Gastrocnemius medialis (tissue), 4 donors: ENCODE measurements at regions not wholly inside any gene's neighbourhood (a gene's known extent, or its start where the extent isn't known, plus 50 kb on each side); places are given as distances from the start of the nearest gene placed in this dataset.

Experiments
- ATAC-seq, 2 donors: fragments of 150-250 bp; one replicate each; pipeline ENCODE4 v1.9.1; 2016
- DNase-seq, 2 donors: peaks; one replicate each; pipeline ENCODE4 v3.0.0-alpha.2; 2019
- H3K27ac ChIP-seq, 4 donors: fragments of 200-600 bp; sonication (generic); 1 replicate in 1 of 4; 2 replicates in 3 of 4; pipeline ENCODE4 v1.5.1; 2016 to 2018; ENCODE audit warnings: mild to moderate bottlenecking in 2 of 4, moderate library complexity in 1 of 4
- H3K27me3 ChIP-seq, 3 donors: fragments of 200-600 bp; sonication (generic) in 2 of 3; 1 replicate in 1 of 3; 2 replicates in 2 of 3; pipeline versions ENCODE4 v1.5.1 to v1.6.0; 2016 to 2019; ENCODE audit warnings: mild to moderate bottlenecking in 1 of 3, moderate library complexity in 1 of 3
- H3K36me3 ChIP-seq, 2 donors: fragments of 200-600 bp; sonication (generic) in 1 of 2; one replicate each; pipeline ENCODE4 v1.5.1; 2017 to 2018
- H3K4me1 ChIP-seq, 2 donors: fragments of 200-600 bp; sonication (generic) in 1 of 2; one replicate each; pipeline ENCODE4 v1.5.1; 2016 to 2017; ENCODE audit warnings: mild to moderate bottlenecking in 2 of 2
- H3K4me3 ChIP-seq, 4 donors: fragments of 200-600 bp; sonication (generic) in 3 of 4; 1 replicate in 1 of 4; 2 replicates in 3 of 4; pipeline ENCODE4 v1.5.1; 2016 to 2019; ENCODE audit warnings: mild to moderate bottlenecking in 2 of 4
- H3K9me3 ChIP-seq, 3 donors: fragments of 200-600 bp; sonication (generic) in 2 of 3; 1 replicate in 1 of 3; 2 replicates in 2 of 3; pipeline ENCODE4 v1.5.1; 2016 to 2019
- CTCF ChIP-seq, 5 experiments: fragments of 450-650 bp in 3 of 5; fragments of 200-600 bp in 2 of 5; sonication (generic) in 2 of 5; IDR thresholded peaks in 4 of 5; conservative IDR thresholded peaks in 1 of 5; 1 replicate in 4 of 5; 2 replicates in 1 of 5; pipeline ENCODE4 v1.5.1; 2016 to 2019; ENCODE audit warnings: antibody characterized with exemption in 5 of 5, mild to moderate bottlenecking in 3 of 5, moderate library complexity in 3 of 5
- POLR2A ChIP-seq, 2 donors: fragments of 450-650 bp; IDR thresholded peaks; one replicate each; pipeline ENCODE4 v1.6.1; 2017; ENCODE audit warnings: antibody characterized with exemption in 2 of 2, mild to moderate bottlenecking in 2 of 2, moderate library complexity in 2 of 2
- in situ Hi-C, 4 donors: fragments of 200-750 bp; cut with MboI; loops; one replicate each; pipeline versions ENCODE4 v1.15.0 to v1.8.0; 2017; ENCODE audit warnings: low sequenced_read_pairs in 4 of 4
- intact Hi-C: fragments of 100-400 bp; cut with DNase I; formaldehyde crosslinking; loops from one replicate; pipeline ENCODE4 v1.15.1; 2023; ENCODE audit warnings: low total_unique reads

GRCh38 chr4:81346719-81347118 lies 125.0 kb downstream of the RASGEF1B start:
- no peak for DNase-seq
- Histone ChIP-seq H3K4me3 (no peak overlapping the region), H3K9me3 (no peaks in the 10 kb centered on the region), H3K36me3 (no peaks in the 10 kb centered on the region), H3K27me3 (no peaks in the 10 kb centered on the region), H3K4me1 (no peaks in the 10 kb centered on the region), H3K27ac (no peak overlapping the region)
- intact Hi-C loops (no loop called here), in situ Hi-C loops (no loop called here)
- ATAC-seq = no peak
- no peak for TF ChIP-seq POLR2A (IDR thresholded peaks at IDR 0.05)

DNA sequence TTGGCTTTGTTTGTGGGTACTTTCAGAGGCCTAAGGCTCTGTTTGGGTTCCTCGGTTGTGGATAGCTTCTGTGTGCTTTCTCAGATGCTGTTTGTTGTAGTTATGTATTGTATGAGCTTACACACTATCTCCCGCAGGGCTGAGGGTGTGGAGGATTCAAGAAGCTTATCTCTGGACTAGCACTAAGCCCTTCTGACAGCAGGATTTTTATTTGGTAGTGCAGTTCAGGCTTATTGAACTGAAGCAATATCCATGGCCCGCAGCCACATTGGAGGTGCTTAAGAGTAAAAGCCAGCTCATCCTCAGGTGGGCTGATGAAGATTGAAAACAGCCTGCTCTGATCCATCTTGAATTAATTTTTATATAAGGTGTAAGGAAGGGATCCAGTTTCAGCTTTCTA lies 128.2 kb downstream of the RASGEF1B start:
- intact Hi-C loops = no loop called here
- Histone ChIP-seq H3K4me3 (no peak overlapping the region), H3K4me1 (no peaks in the 10 kb centered on the region), H3K27ac (no peak overlapping the region), H3K27me3 (no peaks in the 10 kb centered on the region), H3K36me3 (no peaks in the 10 kb centered on the region), H3K9me3 (no peaks in the 10 kb centered on the region)
- DNase-seq = no peak
- TF ChIP-seq CTCF (IDR thresholded peaks at IDR 0.05 in 4 of 5, conservative IDR thresholded peaks at IDR 0.05 in 1 of 5) (no peak), POLR2A (IDR thresholded peaks at IDR 0.05) (no peak)
- in situ Hi-C loops = no loop called here
- no peak for ATAC-seq

DNA sequence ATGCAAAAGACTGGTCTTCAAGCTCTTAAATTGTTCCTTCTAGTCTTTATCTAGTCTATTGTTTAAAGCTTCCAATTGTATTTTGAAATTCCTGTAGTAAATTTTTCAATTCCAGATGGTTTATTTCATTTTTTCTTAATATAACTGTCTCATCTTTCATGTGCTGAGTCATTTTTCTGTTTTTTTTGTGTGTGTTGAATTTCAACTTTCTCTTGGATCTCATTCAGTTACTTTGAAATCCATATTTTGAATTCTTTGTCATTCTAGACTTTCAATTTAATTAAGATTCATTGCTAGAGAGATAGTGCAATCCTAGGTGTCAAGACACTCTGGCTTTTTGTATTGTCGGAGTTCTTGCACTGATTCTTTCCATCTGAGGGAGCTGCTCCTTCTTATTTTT lies 128.0 kb upstream of the PRKG2 start:
- in situ Hi-C loops (no loop called here), intact Hi-C loops (no loop called here)
- H3K9me3 ChIP-seq = no peaks in the 10 kb centered on the region
- H3K4me1 ChIP-seq = no peaks in the 10 kb centered on the region
- H3K36me3 ChIP-seq = no peaks in the 10 kb centered on the region
- H3K27ac ChIP-seq = no peak overlapping the region
- H3K4me3 ChIP-seq = no peak overlapping the region
- no peak for TF ChIP-seq POLR2A (IDR thresholded peaks at IDR 0.05)
- no peak for TF ChIP-seq CTCF (IDR thresholded peaks at IDR 0.05 in 4 of 5, conservative IDR thresholded peaks at IDR 0.05 in 1 of 5)
- no peak for ATAC-seq
- no peak for DNase-seq
- H3K27me3 ChIP-seq = no peaks in the 10 kb centered on the region

DNA sequence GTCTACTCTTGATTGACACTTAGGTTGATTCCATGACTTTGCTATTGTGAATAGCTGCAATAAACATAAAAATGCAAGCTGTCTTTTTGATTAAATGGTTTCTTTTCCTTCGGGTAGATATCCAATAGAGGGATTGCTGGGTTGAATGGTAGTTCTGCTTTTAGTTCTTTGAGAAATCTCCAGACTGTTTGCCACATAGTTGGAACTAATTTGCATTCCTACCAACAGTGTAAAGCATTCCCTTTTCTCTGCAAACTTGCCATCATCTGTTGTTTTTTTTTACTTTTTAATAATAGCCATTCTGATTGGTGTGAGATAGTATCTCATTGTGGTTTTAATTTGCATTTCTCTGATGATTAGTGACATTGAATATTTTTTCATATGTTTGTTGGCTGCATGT lies 122.2 kb upstream of the PRKG2 start:
- Histone ChIP-seq H3K27ac (no peak overlapping the region), H3K27me3 (no peaks in the 10 kb centered on the region), H3K9me3 (no peaks in the 10 kb centered on the region), H3K4me1 (no peaks in the 10 kb centered on the region), H3K36me3 (no peaks in the 10 kb centered on the region), H3K4me3 (no peak overlapping the region)
- ATAC-seq = no peak
- in situ Hi-C loops (no loop called here), intact Hi-C loops (no loop called here)
- TF ChIP-seq CTCF (IDR thresholded peaks at IDR 0.05 in 4 of 5, conservative IDR thresholded peaks at IDR 0.05 in 1 of 5) (no peak), POLR2A (IDR thresholded peaks at IDR 0.05) (no peak)
- no peak for DNase-seq

- ATAC-seq = no peak
- no peaks in the 10 kb centered on the region for H3K27me3 ChIP-seq
- TF ChIP-seq CTCF (IDR thresholded peaks at IDR 0.05 in 4 of 5, conservative IDR thresholded peaks at IDR 0.05 in 1 of 5) (no peak), POLR2A (IDR thresholded peaks at IDR 0.05) (no peak)
- no peaks in the 10 kb centered on the region for H3K36me3 ChIP-seq
- DNase-seq = no peak
- H3K4me1 ChIP-seq = no peaks in the 10 kb centered on the region
- no peaks in the 10 kb centered on the region for H3K9me3 ChIP-seq
- in situ Hi-C loops = no loop called here
- H3K27ac ChIP-seq = no peak overlapping the region
- intact Hi-C loops = no loop called here
- no peak overlapping the region for H3K4me3 ChIP-seq
These were observed 120.3 kb upstream of the PRKG2 start for GRCh38 chr4:81335122-81335912.
